PC-3 (cell line): ENCODE measurements at regions not wholly inside any gene's neighbourhood (a gene's known extent, or its start where the extent isn't known, plus 50 kb on each side); places are given as distances from the start of the nearest gene placed in this dataset.

Source experiments
- ATAC-seq: fragments of 200-7000 bp; cut with Tn5 transposase; 2 replicates; pipeline ENCODE4 v1.9.1; 2020; ENCODE audit warnings: mild to moderate bottlenecking, moderate library complexity
- BruUV-seq: library from RNA; stranded (reverse); fragments of 400-500 nt; replicated peaks from 2 replicates; lab custom pipeline; 2021; lab: Mats Ljungman, UMichigan
- CTCF ChIA-PET: fragments of 300-600 bp; sonication (Branson Sonifier 250); formaldehyde crosslinking; loops from one replicate; lab custom pipeline; 2022; ENCODE audit warnings: antibody characterized with exemption; lab: Charles Lee
- POLR2A ChIA-PET: fragments of 300-600 bp; sonication (Branson Sonifier 250); formaldehyde crosslinking; loops from one replicate; lab custom pipeline; 2022; ENCODE audit warnings: antibody characterized with exemption; ENCODE audit not compliant: unreplicated experiment; lab: Charles Lee
- DNase-seq: peaks from one replicate; pipeline ENCODE4 v3.0.0-alpha.2; 2015
- H2AFZ ChIP-seq: fragments of 300-600 bp; sonication (generic); 2 replicates; pipeline ENCODE4 v1.6.0; 2016; ENCODE audit warnings: antibody characterized with exemption, low read length
- H3F3A ChIP-seq: fragments of 300-600 bp; sonication (generic); one replicate; pipeline ENCODE4 v1.6.0; 2017; ENCODE audit warnings: antibody characterized with exemption, low read length, control low read depth, mild to moderate bottlenecking; ENCODE audit not compliant: unreplicated experiment
- H3K27ac ChIP-seq: fragments of 300-600 bp; sonication (generic); 2 replicates; pipeline ENCODE4 v1.5.1; 2016; ENCODE audit warnings: mild to moderate bottlenecking, low read length
- H3K27me3 ChIP-seq: fragments of 300-600 bp; sonication (generic); 2 replicates; pipeline ENCODE4 v1.6.1; 2016; ENCODE audit warnings: low read length, mixed read lengths
- H3K36me3 ChIP-seq: fragments of 300-600 bp; sonication (generic); 2 replicates; pipeline ENCODE4 v1.6.1; 2016; ENCODE audit warnings: low read depth, mixed run types, low read length, mixed read lengths
- H3K4me1 ChIP-seq: fragments of 300-600 bp; sonication (generic); 2 replicates; pipeline ENCODE4 v1.5.1; 2016; ENCODE audit warnings: low read length; ENCODE audit not compliant: insufficient read depth
- H3K4me2 ChIP-seq: fragments of 300-600 bp; sonication (generic); 2 replicates; pipeline ENCODE4 v1.6.0; 2016; ENCODE audit warnings: low read length
- H3K4me3 ChIP-seq: fragments of 300-600 bp; sonication (generic); 2 replicates; pipeline ENCODE4 v1.5.1; 2016; ENCODE audit warnings: mild to moderate bottlenecking, low read length, mixed read lengths
- H3K79me2 ChIP-seq: fragments of 300-600 bp; sonication (generic); 2 replicates; pipeline ENCODE4 v1.6.1; 2017; ENCODE audit warnings: low read length, mixed read lengths
- H3K9ac ChIP-seq: fragments of 300-600 bp; sonication (generic); 2 replicates; pipeline ENCODE4 v1.6.0; 2016; ENCODE audit warnings: mild to moderate bottlenecking, low read length
- H3K9me2 ChIP-seq: fragments of 300-600 bp; sonication (generic); replicated peaks from 2 replicates; pipeline ENCODE4 v1.6.1; 2016; ENCODE audit warnings: mixed run types, low read length, mixed read lengths
- H3K9me3 ChIP-seq: fragments of 300-600 bp; sonication (generic); 2 replicates; pipeline ENCODE4 v1.6.1; 2016; ENCODE audit warnings: low read length, mixed read lengths
- H4K20me1 ChIP-seq: fragments of 300-600 bp; sonication (generic); 2 replicates; pipeline ENCODE4 v1.6.1; 2016; ENCODE audit warnings: low read length, mixed read lengths
- CTCF ChIP-seq: fragments of 300-600 bp; sonication (generic); conservative IDR thresholded peaks from 2 replicates; pipeline ENCODE4 v1.5.1; 2017; ENCODE audit warnings: antibody characterized with exemption, low read depth, mild to moderate bottlenecking, low read length
- EZH2 ChIP-seq: fragments of 300-600 bp; sonication (generic); IDR thresholded peaks from one replicate; pipeline ENCODE4 v1.6.1; 2017; ENCODE audit warnings: antibody characterized with exemption, mild to moderate bottlenecking, low read length; ENCODE audit not compliant: unreplicated experiment
- EZH2phosphoT487 ChIP-seq: fragments of 300-600 bp; sonication (generic); IDR thresholded peaks from 2 replicates; pipeline ENCODE4 v1.6.1; 2018; ENCODE audit warnings: mild to moderate bottlenecking, antibody characterized with exemption, low read length, borderline replicate concordance
- intact Hi-C: fragments of 100-400 bp; cut with micrococcal nuclease; formaldehyde crosslinking; loops from 2 replicates; pipeline ENCODE4 v1.9.0; 2023

DNA sequence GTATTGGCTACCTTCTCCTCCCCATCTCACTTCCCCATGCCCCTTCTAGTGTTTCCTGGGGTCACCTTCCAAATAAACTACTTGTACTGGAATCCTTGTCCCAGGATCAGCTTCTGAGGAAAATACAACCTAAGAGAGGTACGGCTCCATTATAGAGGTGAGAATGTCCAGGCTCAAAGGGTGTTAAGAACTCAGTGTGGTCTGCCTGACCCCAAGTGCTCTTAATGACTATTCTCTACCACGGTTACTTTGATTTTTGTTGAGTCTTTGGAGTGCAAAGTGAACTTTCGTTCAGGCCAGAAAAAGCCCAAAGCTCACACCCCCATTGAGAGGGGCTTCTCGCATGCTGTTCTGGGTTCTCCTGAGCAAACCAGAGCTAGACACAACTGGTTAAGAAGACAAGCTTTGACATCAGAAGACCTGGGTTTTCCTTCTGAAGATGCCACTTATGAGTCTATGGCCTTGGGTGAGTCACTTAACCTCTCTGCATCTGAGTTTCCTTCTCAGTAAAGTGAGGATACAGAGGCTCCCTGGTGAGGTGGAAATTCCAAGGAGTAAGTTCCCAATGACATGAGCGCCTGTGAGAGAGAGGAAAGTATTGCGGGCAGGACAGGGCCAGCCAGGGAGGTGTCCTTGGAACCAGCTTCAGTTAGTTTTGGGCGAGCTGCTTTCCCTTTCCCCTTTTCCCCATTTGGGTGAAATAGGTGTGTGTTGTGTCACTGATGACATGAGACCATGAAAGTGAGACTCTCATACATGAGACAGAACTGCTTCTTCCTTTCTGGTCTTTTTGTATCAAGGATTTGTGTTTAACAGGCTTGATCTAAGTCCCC lies 475.0 kb upstream of the PROK2 start:
- Histone ChIP-seq H3F3A (no peaks in the 10 kb centered on the region), H3K9me2 (no peaks in the 10 kb centered on the region), H2AFZ (no peak overlapping the region), H3K79me2 (no peaks in the 10 kb centered on the region), H3K4me2 (no peak overlapping the region), H3K4me3 (no peak overlapping the region), H3K36me3 (no peaks in the 10 kb centered on the region), H3K9ac (no peak overlapping the region), H3K4me1 (0 out of 2 replicates have a peak, but pooled peaks cover 4% of the 10 kb centered on the region), H3K27ac (no peak overlapping the region), H3K9me3 (no peaks in the 10 kb centered on the region), H3K27me3 (peaks cover 51% of the 10 kb centered on the region), H4K20me1 (no peaks in the 10 kb centered on the region)
- ChIA-PET POLR2A (no interaction called here), CTCF (no interaction called here)
- TF ChIP-seq EZH2phosphoT487 (no peak), CTCF (no peak), EZH2 (no peak)
- DNase-seq (no peak), ATAC-seq (no peak)
- intact Hi-C loops = no loop called here
- BruUV-seq = no TSS peak

- intact Hi-C loops = no loop called here
These were observed 473.6 kb upstream of the PROK2 start for GRCh38 chr3:72258361-72259141.

More at GRCh38 chr3:72258361-72259141, 473.6 kb upstream of the PROK2 start:
- Histone ChIP-seq H4K20me1 (no peaks in the 10 kb centered on the region), H3K27ac (no peak overlapping the region), H3K27me3 (peaks cover 44% of the 10 kb centered on the region), H3K4me3 (no peak overlapping the region), H3K4me1 (0 out of 2 replicates have a peak, but pooled peaks cover 4% of the 10 kb centered on the region), H3K36me3 (no peaks in the 10 kb centered on the region), H3K9me3 (no peaks in the 10 kb centered on the region), H3K4me2 (no peak overlapping the region), H3F3A (no peaks in the 10 kb centered on the region), H3K79me2 (no peaks in the 10 kb centered on the region), H2AFZ (no peak overlapping the region), H3K9me2 (no peaks in the 10 kb centered on the region), H3K9ac (no peak overlapping the region)
- no TSS peak for BruUV-seq
- DNase-seq = no peak
- ChIA-PET CTCF (no interaction called here), POLR2A (interaction anchor here (0.6 kb wide), 1 partner anchor 1259 kb away, joined by 7 read pairs; no protein-coding TSS in a partner anchor)
- no peak for ATAC-seq
- TF ChIP-seq CTCF = no peak
